HG02588 (cell line): ENCODE measurements at regions not wholly inside any gene's neighbourhood (a gene's known extent, or its start where the extent isn't known, plus 50 kb on each side); places are given as distances from the start of the nearest gene placed in this dataset.

Experiments
- ATAC-seq: cut with Tn5 transposase; IDR thresholded peaks from one replicate; pipeline ENCODE4 v1.9.1; 2021; ENCODE audit warnings: mild to moderate bottlenecking, moderate library complexity; ENCODE audit not compliant: unreplicated experiment

GRCh38 chr7:156002362-156003066 lies 190.3 kb upstream of the SHH start:
- no peak for ATAC-seq

GRCh38 chr7:156001496-156002260 lies 189.4 kb upstream of the SHH start:
- no peak for ATAC-seq

DNA sequence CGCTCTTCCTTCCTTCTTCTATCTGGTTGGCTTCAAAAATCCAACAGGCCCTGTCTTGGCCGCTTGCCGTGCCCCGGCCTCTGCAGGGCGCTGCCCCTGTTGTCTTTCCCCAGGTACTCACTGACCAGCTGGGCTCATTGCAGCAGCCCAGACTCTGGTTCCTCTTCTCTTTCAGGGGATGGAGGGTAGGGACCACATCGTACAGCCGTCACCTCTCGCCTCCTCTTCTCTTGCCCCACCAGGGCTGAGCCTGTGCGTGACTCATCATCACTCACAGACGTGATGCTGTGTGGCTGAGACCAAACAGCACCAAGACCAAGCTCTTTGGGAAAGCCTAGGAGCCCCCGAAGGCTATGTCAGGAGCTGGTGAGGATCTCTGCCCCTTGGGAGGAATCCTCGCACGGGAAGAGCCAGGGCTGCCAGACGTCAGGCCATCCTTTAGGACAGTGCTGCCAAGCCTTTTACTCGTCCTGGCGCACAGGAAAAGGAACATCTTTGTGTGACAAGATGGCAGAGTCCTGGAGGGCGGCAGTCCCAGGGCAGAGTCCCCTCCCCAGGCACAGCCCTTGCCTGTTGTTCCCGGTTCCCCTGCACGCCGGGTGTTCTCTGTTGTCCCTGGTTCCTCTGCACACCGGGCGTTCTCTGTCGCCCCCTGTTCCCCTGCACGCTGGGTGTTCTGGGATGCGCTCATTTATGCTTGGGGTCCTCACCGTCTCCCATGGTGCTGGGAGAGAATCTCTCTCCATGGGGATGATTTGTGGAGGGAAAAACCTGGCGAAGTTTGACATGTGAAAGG lies 188.5 kb upstream of the SHH start:
- no peak for ATAC-seq

DNA sequence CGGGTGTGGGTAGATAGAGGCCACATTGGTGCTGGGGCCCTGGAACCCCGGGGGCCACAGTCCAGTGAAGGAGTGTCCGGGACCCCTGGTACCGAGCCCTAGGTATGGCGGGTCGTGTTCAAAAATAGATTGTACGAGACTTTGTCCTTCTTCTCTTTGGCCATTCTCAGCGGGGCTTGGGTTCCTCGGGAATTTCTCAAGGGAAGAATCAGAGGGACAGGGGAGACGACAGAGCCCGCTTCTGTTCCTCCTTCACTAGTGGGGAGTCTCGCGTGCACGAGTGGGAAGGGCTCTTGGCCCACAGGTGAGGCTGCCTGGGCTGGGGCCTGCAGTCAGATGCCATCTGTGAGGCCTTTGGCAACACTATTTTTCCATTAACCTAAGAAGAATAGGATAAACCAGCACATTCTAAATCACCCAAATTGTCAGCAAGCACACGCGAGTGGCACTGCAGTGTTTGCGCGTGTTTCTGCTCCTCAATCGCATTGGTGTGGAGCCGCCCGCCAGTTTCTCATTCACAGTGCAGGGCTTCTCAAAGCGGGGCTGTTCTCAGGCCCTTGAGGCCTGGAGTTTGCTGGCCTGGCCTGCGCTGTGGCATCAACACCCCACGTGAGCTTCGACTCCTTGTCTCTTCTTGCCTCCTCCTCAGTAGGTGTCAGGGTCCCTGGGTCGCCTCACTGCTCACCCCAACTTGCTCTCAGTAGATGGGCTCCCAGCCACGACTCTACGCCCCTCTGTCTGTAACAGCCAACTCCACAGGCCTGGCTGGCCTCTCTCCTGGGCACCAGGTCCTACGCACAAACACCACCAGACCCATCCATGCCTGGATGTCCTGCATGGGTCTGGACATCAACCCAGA lies 187.6 kb upstream of the SHH start:
- ATAC-seq = no peak

GRCh38 chr7:155998766-155999630 lies 186.7 kb upstream of the SHH start:
- ATAC-seq = no peak

GRCh38 chr7:155998328-155998691 lies 186.0 kb upstream of the SHH start:
- ATAC-seq = no peak

DNA sequence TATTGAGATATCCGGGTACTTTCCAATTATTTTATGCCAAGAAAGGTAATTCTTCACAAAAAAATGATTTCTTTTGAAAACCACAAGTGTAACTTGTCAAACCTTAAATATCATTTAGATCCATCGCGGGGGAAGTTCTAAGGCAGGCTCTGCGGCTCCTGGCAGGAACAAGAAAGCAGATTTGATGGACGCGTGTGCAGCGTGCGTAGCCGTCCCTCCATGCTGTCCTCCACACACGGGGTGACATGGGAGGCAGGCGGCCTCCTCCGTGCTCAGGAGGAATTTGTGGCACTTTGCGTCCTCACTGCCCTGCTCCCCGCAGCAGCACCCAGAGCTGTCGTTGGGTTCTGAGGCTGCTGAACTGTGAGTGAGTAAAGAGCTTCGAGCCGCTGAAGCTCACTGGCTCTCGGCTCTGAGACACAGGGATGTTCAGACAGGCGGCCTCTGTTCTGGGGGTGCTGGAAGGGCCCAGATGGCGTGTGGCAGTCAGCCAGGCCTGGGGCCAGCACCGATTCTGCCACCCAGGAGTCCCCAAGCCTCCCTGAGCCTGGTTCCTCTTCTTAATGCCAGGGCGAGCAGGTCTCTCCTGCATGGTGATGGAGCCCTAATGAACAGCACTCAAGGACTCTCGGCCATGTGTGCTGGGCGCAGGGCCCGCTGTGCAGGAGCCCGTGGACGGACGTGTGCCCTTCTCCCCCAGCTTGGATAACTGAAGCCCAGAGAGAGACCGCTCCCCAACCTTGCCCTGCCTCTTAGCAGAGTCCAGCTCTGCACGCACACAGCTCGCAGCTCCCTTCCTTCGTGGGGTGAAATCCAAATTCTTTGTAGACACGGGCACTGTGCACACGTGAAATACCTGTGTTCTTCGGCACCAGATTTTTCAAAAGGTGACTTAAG lies 185.4 kb upstream of the SHH start:
- ATAC-seq = no peak

GRCh38 chr7:155996718-155997280 lies 184.5 kb upstream of the SHH start:
- ATAC-seq = no peak

DNA sequence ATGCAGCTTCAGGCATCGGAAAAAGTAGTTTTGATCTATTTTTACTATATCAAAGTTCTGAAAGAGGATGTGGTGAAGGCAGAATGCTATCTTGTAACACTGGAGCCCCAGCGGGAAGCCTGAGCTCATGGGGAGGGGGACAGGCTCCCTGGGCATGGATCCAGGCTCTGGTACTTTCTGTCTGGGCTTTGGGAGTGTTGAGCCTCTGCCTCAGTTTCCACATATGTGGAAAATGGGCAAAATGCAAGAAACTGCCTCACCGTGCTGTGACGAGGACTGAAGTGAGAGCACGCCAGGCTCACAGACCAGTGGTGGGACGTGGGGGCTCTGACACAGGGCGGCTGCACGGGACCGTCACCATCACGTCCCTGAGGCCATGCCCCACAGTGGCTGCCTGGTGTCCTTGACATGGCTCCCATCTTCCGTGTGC lies 182.9 kb upstream of the SHH start:
- no peak for ATAC-seq

- ATAC-seq = no peak
Measured at GRCh38 chr7:155994279-155994811, 182.1 kb upstream of the SHH start.

DNA sequence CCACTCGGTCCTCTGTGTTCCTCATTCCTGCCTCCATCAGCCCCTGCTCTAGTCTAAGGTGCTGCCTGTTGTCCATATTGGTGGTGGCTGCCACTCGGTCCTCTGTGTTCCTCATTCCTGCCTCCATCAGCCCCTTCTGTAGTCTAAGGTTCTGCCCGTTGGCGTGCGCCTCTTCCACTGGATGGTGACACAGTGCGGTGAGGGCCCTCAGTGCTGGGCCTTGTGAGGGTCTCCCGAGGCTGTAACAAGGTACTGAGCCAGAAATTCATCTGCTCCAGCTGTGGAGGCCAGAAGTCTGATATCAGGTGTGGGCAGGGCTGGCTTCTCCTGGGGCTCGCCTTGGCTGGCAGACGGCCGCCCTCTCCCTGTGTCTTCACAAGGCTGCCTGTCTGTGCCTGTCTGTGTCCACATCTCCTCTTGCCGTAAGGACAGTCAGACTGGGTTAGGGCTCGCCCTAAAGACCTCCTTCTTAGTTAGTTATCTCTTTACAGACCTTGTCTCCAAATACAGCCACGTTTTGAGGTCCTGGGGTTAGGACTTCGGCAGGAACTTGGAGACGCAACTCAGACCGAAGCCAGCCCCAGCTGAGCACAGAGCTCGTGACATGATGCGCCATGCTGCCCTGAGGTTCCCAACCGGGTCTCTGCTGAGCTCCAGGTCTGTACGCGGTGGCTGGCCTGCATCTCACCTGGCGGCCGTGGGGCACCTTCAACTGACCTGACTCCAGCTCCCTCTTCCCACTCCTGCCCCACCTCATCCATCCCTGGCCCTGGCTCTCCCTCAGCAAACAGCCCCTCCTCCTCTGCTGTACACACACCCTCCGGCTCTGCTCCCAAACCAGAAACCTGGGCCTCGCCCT lies 181.4 kb upstream of the SHH start:
- no peak for ATAC-seq

- no peak for ATAC-seq
Measured at GRCh38 chr7:155992974-155993373, 180.7 kb upstream of the SHH start.

DNA sequence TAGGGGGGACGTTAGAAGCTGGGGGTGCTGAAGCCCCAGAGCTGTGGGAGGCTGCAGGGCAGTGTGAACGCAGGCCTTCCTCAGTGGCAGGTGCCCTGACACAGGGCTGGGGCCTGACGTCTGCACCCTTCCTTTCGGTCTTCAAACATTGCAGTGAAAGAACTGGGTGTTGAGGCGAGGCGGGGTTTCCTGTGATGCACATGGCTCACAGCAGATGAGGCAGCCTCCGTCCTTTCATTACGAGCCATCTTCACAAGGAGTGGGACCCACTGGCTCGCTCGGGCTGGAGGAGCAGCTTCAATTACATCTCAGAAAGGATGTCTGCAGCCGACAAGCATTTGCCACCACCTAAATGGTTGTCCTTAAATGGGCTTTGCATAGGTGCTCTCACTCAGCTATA lies 180.3 kb upstream of the SHH start:
- no peak for ATAC-seq

DNA sequence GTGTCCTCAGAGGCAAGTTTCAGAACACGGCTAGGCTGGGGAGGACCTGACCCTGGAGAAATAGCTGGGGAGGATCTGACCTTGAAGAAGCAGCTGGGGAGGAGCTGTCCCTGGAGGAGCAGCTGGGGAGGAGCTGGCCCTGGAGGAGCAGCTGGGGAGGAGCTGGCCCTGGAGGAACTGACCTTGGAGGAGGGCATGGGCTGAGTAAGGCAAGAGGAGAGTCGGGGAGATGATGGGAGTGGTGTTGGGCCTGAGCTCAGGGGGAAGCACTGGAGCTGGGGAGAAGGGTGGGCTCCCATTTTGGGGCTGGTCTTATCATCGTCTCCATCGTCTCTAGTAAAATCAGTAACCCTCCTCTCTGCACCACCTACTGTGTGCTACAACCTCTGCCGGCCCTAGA lies 179.8 kb upstream of the SHH start:
- ATAC-seq = no peak

- no peak for ATAC-seq
Measured at GRCh38 chr7:155991470-155991869, 179.2 kb upstream of the SHH start.

DNA sequence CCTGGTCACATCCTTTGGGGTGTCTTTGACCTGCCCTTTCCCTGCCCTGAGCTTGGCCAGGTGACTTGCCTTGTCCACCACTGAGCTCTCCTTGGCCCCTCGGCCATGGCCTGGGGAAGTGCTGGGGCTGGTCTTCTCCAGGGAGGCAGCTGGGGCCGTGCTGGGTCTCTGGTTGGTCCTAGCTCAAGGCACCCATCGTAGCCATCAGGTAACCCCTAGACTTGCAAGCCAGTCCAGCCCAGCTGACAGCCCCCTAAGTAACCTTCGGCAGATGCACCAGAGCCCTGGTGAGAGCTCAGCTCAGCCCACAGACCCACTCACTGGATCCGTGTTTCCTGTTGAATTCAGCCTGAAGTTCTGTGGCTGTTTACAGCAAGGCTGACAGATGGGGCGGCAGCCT lies 176.2 kb upstream of the SHH start:
- no peak for ATAC-seq

GRCh38 chr7:155987681-155988235 lies 175.5 kb upstream of the SHH start:
- ATAC-seq = no peak
